Body of pancreas (tissue), 4 donors: ENCODE measurements at regions not wholly inside any gene's neighbourhood (a gene's known extent, or its start where the extent isn't known, plus 50 kb on each side); places are given as distances from the start of the nearest gene placed in this dataset.

Source experiments
- CTCF ChIP-seq, 7 experiments: fragments of 450-650 bp in 4 of 7; fragments of 200-600 bp in 3 of 7; sonication (generic) in 3 of 7; IDR thresholded peaks; one replicate each; pipeline ENCODE4 v1.5.1; 2016 to 2019; ENCODE audit warnings: antibody characterized with exemption in 7 of 7
- POLR2A ChIP-seq, 3 donors: fragments of 450-650 bp; IDR thresholded peaks; one replicate each; pipeline ENCODE4 v1.6.1; 2016; ENCODE audit warnings: antibody characterized with exemption in 3 of 3, mild to moderate bottlenecking in 2 of 3

- no peak for TF ChIP-seq CTCF (IDR thresholded peaks at IDR 0.05)
- no peak for TF ChIP-seq POLR2A (IDR thresholded peaks at IDR 0.05)
Measured at GRCh38 chr13:102504002-102504401, 92.8 kb upstream of the TPP2 start.
